GM19351 (cell line): ENCODE measurements at regions not wholly inside any gene's neighbourhood (a gene's known extent, or its start where the extent isn't known, plus 50 kb on each side); places are given as distances from the start of the nearest gene placed in this dataset.
"Not testable (repeated sequence)": the region's sequence is repeated elsewhere in the genome, so short reads cannot be mapped to it uniquely, and the experiment has no call there.

Experiments used
- ATAC-seq: cut with Tn5 transposase; IDR thresholded peaks from one replicate; pipeline ENCODE4 v1.9.1; 2021; ENCODE audit warnings: mild to moderate bottlenecking, moderate library complexity; ENCODE audit not compliant: unreplicated experiment

DNA sequence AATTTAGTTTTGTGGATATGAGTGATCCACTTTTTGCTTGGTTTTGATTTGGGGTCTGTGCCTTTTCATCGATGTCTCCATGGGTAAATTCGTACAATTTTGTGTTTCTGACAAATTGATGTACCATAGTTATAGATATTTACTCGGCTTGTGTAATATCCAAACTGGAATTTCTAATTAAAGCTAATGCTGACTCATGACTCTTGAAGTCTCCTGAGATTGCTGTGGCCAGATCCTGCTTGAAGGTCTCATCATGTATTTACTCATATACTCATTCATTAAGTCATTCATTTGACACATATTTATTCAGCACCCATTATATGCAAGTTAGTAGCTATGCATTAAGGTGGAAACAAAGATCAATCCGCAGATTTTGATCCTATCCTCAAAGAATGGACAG is 423.2 kb downstream of the RWDD3 start:
- no peak for ATAC-seq

DNA sequence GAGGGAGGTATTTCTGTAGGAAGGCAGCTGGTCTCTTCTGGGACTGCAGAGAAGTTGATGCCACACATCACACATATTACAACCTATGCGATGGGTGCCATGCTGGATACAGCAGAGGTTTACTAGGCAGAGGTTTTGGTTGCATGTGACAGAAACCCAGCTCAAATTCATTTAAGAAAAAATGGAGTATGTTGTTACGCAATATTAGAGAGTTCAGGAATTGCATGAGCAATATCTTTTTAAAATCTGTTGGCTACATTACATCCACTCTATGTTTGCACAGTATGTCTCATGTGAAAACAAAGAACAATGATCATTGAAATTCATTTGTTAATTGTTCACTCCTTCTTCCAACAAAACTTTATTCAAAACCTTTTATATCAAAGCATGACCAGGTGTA is 425.2 kb downstream of the RWDD3 start:
- no peak for ATAC-seq

DNA sequence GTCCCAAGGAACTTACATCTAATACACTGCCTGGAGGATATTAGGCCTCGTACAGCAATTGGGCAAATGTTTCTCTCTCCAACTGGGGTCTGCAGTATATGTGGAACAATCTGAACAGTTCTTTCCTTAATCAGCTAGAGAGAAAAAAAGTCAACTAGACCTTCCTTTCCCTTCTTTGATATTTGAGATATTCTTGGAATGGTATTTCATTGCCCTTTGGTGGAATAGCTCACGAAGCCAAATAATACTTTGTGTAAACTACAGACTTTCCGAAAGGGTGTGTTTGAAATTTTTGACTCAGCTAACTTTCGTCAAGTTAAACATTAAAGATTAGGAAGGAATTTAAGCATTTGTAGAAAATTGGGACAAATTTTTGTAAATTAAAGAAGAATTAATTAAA is 425.6 kb downstream of the RWDD3 start:
- ATAC-seq, result no peak

DNA sequence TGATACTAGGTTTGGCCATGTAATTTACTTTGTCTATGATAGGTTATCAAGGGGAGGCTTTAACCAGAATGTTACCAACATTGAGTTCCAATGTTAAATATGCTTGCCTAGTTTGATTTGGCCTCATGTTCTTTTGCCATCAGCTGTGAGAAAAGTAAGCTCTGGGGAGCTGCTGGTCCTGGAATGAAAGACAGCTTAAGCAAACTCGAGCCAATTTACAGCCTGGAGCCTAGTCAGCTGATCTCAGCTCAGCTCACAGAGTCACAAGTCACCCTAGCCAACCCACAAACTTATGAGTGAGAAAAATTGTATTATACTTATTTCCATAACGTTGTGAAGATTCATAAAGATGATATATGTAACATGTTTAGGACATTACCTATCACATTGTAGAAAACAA is 426.7 kb downstream of the RWDD3 start:
- no peak for ATAC-seq

DNA sequence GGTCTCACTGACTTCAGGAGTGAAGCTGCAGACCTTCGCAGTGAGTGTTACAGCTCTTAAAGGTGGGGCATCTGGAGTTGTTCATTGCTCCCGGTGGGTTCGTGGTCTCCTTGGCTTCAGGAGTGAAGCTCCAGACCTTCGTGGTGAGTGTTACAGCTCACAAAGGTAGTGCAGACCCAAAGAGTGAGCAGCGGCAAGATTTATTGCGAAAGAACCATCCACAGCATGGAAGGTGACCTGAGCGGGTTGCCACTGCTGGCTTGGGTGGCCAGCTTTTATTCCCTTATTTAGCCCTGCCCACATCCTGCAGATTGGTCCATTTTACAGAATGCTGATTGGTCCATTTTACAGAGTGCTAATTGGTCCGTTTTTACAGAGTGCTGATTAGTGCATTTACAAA is 429.5 kb downstream of the RWDD3 start:
- not testable (repeated sequence) for ATAC-seq

DNA sequence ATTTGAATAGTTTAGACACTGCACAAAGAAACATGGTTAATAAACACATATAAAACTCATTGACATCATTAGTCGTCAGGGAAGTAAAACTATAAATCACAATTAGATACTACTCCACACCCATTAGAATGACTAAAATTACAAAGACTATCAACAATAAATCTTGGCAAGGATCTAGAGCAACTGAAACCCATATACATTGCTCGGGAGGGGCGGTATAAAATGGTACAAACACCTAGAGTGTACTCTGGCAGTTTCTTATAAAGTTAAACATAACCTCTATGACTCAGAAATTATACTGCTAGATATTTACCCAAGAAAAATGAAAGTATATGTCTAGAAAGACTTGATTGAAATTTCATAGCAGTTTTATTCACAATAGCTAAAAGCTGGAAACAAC is 434.2 kb downstream of the RWDD3 start:
- no peak for ATAC-seq

DNA sequence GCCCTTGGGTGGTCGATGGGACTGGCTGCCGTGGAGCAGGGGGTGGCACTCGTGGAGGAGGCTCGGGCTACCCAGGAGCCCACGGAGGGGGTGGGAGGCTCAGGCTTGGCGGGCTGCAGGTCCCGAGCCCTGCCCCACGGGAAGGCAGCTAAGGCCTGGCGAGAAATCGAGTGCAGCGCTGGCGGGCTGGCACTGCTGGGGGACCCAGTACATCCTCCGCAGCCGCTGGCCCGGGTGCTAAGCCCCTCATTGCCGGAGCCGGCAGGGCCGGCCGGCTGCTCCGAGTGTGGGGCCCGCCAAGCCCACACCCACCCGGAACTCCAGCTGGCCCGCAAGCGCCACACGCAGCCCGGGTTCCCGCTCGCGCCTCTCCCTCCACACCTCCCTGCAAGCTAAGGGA is 435.6 kb downstream of the RWDD3 start:
- ATAC-seq, result not testable (repeated sequence)

DNA sequence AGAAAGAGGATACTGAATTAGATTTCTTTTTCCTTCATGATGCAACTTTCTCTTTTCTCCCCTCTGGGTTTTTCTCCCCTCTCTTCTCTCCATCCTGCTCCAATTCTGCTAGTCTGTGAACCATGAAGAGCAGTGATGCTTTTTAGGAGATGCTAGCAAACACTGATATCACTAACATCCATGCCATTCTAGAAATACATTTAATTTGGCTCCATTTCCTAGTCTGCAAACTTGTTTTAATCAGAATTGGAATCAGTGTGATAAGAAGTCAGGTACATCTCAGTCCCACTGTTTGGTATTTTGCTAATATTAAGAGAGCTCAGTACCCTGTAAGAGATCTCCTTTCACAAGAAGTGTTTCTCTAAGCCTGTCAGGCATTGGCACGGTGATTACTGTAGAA is 437.1 kb downstream of the RWDD3 start:
- no peak for ATAC-seq

DNA sequence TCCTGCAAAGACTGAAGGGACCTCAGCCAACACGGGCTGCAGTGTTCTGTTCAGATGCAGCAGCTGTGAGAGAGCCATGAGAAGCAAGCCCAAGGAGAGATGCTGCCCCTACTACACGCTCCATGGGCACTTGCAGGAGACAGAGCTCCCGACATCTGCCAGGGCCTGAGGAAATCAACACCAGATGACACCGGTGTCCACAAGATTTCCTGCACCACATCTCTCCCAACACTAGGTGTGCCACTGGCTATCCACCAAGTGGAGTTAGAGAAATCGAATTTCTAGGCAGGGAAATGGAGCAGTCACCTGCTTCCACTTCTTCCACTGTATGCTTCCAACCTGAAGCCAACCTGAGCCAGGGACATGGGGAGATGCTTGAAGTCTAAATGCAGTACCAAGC is 445.3 kb downstream of the RWDD3 start:
- ATAC-seq, result no peak

DNA sequence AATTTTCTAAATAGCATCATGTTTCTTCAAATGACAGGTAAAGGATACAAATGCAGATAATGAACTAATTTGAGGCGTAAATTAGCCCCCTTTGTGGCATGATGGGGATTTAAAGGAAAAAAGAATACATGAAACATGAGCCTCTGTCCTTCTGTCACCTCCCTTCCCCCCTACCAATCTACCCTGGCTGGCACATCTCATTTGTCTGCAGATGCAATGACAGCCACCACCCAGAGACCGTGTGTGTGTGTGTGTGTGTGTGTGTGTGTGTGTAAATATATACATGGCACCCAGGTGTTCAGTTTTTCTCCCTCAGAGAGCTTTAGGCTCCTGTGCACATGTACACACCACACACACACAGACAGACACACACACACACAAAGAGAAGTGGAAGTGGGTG is 451.1 kb downstream of the RWDD3 start:
- no peak for ATAC-seq

DNA sequence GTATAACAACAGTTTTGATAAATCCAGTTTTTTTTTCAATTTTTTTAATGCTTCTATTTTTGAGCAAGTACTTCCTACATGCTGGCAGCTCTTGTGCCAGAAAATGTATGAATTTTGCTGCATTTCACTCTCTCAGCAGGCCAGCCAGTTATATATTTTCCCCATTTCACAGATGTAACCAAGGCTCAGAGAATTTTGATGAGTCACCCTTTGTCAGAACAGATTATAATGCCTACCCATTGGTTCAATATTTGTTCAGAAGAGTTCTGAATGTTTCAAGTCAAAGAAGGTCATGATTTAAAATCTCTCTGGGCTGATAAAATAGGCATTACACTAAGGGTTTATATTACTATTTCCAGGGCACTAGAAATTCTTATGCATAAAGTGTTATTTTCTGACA is 452.2 kb downstream of the RWDD3 start:
- ATAC-seq, result no peak

DNA sequence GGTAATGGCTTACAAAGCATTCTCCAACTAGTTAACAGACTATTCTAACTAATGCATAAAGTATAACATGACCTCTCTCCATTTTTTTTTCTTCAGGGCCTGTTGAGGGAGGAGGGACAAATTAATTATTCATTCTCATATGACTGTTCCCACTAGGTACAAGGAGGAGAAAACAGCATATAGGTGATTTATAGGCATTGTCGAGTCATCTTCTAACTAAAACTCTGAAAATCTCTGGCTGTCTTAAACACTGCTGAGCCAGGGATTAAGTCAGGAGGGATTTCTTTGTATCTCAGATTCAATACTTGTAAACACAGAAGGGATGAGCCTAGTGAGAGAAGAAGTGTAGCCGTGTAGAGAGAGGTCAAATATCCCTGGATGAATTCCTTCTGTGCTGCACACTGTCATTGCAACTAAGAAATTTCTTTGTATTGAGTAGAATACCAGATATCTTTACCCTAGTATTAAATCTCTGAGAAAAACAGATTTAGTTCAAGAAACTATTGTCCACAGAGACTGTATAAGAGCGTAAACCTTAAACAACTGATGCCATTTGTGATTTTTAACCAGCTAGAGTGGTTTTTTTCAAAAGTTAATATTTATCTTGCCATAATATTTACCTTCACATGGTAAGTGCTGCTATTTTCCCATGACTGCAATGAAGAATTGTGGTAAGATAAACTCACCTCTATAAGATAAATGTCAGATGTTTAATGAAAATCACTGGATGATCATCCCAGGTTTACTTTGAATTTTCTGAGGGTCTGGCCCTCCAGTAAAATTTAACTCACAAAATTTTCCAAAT is 465.3 kb downstream of the RWDD3 start:
- ATAC-seq, result no peak

DNA sequence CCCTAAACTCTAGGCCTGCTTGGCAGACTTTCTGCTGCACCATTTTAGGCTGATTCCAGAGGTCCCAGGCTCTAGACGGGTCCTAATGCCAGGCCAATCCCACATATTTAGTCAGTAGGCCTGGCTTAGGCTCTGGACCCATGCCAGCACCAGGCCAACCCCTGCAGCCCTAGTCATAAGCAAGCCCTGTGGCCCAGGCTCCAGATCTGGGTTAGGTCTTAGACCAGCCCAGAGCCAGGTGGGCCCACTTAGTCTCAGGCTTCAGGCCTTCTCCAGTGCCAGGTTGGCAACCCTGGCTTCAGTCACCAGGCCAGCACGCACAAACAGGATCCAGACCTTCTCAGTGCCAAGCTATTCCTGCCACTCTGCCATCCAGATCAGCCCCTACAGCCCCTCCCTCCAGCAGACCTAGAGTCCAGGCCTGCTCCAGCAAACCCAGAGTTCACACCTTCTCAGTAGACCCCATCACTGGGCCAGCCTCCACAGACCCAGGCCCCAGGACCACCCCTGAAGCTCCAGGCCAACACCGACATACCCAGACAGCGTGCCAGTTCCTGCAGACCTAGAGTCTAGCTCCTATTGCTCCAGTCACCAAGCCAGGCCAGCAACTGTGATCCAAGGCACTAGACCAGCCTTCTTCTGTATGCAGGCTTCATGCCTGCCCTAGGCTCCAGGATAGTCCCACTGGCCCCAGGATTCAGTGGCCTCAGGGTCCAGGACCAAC is 467.6 kb downstream of the RWDD3 start:
- ATAC-seq, result no peak

DNA sequence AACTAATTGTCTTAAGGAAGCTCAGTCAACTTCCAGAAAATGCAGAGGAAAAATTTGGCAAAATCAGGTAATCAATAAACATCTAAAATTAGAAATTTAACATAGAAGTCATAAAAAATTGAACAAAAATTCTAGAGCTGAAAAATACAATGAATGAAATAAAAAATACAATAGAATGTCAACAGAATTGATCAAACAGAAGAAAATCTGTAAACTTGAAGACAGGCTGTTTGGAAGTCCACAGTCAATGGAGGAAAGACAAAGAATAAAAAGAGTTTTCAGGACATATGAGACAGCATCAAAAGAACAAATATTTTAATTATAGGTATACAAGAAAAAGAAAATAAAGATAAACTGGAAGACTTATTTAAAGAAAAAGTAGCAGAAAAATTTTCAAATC is 469.0 kb downstream of the RWDD3 start:
- ATAC-seq, result no peak

DNA sequence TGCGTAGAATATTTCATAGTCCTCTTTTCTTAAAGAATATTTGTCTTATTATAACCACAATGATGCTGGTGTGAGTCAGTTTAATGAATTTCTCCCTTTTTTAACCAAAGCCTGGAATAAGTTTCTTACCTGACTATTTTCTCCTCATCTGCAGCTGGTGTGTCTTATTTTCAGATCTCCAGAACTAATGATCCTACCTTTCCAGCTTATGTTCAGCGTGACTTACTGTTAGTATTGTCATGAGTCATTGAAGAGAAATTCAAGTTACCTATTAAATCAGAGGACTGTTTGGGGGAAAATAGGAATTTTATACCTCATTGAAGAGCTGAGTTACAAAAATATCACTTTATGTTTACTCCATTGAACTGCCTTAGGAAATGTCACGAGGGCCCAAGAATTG is 482.1 kb downstream of the RWDD3 start:
- no peak for ATAC-seq

DNA sequence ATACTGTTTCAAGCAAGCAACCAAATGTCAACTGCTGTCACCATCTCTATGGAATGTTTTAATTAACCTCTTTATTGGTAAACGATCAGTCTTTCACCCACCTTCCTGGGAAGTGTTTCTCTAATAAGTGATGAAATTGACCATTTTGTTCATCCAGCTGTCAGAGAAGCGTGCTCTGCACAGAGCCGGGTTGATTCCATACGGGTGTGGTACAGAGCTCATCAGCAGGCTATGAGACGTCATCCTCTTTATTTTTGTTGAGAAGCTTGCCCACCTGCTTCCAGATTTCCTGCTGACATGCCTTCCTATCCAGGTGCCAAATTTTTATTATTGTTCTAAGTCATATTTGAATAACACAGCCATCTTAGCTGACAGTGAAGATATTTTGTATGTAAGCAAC is 482.5 kb downstream of the RWDD3 start:
- ATAC-seq, result no peak

DNA sequence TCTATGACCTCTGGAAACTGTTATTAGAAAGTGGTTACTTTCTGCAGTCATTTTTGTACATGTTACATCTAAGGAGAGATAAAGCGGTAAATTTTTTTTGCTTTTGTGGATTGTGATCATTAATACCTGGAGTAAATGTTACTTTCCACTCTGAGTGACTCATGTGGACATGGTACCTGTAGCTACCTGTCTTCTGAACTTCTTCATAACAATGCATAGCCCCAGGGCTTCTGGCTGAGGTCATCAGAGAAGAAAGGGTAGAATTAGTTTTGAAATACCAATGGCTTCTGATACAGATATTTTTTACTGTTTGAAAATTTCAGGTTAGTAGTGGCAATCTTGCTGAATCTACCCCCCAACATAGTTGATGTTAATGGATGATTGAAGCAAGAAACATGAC is 489.3 kb downstream of the RWDD3 start:
- no peak for ATAC-seq

DNA sequence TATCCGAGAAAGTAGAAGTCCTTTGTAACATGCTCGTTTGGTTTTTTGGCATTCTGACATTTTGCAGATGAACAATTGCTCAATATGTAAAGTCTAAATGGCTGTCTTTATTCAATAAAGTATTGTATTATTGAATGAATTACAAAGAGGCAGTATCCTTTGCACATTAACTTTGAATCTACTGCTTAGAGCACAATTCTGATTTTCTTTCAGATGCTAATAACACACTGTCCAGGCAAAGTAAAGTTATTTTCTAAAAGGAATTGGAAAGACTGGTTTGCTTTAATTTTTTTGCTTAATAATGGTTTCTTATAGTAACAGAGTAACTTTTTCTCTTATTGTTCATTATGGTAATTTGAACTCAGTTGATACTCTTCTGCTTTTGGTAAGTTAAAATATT is 494.8 kb downstream of the RWDD3 start:
- no peak for ATAC-seq

DNA sequence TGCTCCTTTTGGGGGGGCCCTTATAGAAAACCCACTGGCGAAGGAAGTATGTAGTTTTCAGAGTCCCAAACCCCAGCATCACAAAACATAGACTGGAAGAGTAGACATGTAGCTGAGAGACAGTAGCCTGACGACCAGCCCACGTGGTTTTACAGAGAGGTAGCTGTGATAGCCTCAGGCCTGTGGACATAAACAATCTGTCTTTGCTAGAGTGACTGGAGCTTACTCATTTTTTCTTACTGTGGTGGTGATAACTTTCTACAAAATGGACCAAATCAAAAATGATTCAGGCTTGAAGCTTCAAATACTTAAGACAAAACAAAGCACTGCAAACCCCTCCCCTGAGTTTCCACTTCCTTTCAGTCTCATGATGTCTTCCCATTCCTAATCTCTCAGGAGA is 497.0 kb downstream of the RWDD3 start:
- ATAC-seq, result no peak

DNA sequence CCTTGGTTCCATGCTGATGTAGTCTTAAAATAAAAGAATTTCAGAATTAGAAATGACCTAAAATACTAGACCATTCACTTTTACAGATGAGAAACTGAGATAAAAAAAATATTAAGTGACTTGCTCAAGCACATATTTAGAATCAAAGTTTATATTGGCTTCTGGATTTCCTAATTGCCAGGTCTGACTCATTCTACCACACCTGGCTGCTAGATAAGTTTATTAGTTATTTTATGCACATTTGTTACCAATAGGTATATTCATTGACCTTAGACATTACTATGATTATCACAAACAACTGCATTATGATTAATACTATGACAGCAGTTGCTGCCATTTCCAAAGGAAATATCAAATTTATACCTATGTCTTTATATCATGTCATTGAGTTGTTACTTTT is 497.5 kb downstream of the RWDD3 start:
- no peak for ATAC-seq

DNA sequence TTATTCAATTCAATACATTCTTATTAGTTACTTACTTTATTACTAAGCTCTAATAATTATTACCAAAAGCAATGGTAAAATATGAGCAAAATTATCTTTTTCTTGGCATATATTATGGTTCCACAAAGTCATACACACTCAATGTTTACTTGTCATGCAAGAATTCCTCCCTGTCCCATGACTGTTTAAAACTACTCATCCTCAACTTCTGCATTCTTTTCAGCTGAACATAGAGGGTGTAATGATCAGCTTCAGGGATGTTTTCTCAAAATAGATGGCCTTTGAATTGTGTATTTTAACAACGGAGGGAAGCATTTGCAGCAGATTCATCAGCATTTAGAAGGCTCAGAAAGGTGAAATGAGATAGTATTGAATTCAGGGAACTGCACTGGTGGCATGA is 499.0 kb downstream of the RWDD3 start:
- no peak for ATAC-seq

DNA sequence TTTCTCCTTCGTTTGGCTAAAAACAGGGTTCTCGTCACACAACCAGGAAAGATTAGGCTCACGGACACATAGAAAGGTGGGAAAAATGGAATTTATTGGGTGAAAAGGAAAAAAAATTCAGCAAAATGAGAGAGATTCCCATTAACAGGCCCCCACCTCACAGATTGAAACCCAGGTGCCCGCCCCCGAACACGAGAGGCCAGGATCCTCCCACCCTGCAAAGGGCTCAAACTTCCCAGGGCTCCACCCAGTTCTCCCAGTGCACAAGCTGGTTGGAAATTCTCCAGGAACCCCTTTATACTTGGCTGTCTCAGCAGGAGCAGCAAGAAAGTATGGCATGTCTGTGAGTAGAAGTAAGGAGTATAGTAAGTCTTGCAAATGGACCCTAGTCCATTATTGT is 499.7 kb downstream of the RWDD3 start:
- no peak for ATAC-seq

DNA sequence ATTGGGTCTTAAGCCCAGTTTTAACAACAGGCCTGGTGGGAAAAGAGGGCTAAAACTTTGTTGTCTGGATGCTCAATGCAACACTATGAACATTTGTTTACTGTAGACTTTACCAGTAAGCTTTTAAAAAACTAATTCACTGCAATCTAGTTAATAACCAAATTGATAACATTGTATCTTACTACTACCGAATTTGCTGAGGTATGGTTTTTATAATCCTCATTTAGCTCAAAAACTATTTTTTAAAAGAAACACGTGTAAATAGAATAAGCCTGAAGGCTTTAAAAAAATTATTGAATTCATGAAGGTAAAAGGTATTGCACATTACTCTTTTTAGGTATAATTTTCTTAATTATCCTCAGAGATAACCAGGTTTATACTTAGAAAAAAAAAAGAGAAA is 500.6 kb downstream of the RWDD3 start:
- no peak for ATAC-seq
